Ovary (tissue), 3 donors: ENCODE measurements at regions not wholly inside any gene's neighbourhood (a gene's known extent, or its start where the extent isn't known, plus 50 kb on each side); places are given as distances from the start of the nearest gene placed in this dataset.

ENCODE experiments used
- CTCF ChIP-seq, 3 donors: fragments of 450-650 bp in 2 of 3; fragments of 200-600 bp in 1 of 3; IDR thresholded peaks; one replicate each; pipeline versions ENCODE4 v1.5.1 to v1.8.0; 2016 to 2022; ENCODE audit warnings: antibody characterized with exemption in 3 of 3, mild to moderate bottlenecking in 1 of 3
- EP300 ChIP-seq: sonication (generic); formaldehyde crosslinking; IDR thresholded peaks from one replicate; pipeline ENCODE4 v1.6.1; 2017; ENCODE audit warnings: antibody characterized with exemption
- POLR2A ChIP-seq: fragments of 450-650 bp; IDR thresholded peaks from one replicate; pipeline ENCODE4 v1.6.1; 2017; ENCODE audit warnings: antibody characterized with exemption, mild to moderate bottlenecking, moderate library complexity
- donor health status: DM: no; HTN: no; CAD: no.

GRCh38 chr5:125668884-125669283, 754.3 kb upstream of the GRAMD2B start:
- no peak for TF ChIP-seq CTCF (IDR thresholded peaks at IDR 0.05)
- no peak for TF ChIP-seq POLR2A
- TF ChIP-seq EP300: no peak
